Naive B cell (primary cell): ENCODE measurements at regions not wholly inside any gene's neighbourhood (a gene's known extent, or its start where the extent isn't known, plus 50 kb on each side); places are given as distances from the start of the nearest gene placed in this dataset.

Experiments used
- ATAC-seq, 2 donors: fragments of 150-1000 bp; cut with Tn5 transposase; 2 replicates each; pipeline ENCODE4 v1.10.0; 2021; ENCODE audit warnings: low read depth in 2 of 2, mild to moderate bottlenecking in 2 of 2, moderate library complexity in 2 of 2
- DNase-seq: peaks from one replicate; pipeline ENCODE4 v3.0.0; 2022
- H3K27ac Mint-ChIP-seq, 6 donors: one replicate each; pipeline ENCODE4 v1.8.0; 2020 to 2022; ENCODE audit warnings: mild to moderate bottlenecking in 6 of 6, mixed read lengths in 6 of 6, moderate library complexity in 5 of 6, inconsistent platforms in 2 of 6
- H3K27me3 Mint-ChIP-seq, 3 donors: one replicate each; pipeline ENCODE4 v1.8.0; 2021 to 2022; ENCODE audit warnings: mixed read lengths in 3 of 3, mild to moderate bottlenecking in 1 of 3
- H3K36me3 Mint-ChIP-seq, 2 donors: one replicate each; pipeline ENCODE4 v1.8.0; 2020 to 2022; ENCODE audit warnings: mixed read lengths in 2 of 2, inconsistent platforms in 1 of 2, mild to moderate bottlenecking in 1 of 2
- H3K4me1 Mint-ChIP-seq, 3 donors: one replicate each; pipeline ENCODE4 v1.8.0; 2020 to 2022; ENCODE audit warnings: mixed read lengths in 3 of 3, inconsistent platforms in 1 of 3, mild to moderate bottlenecking in 1 of 3, moderate library complexity in 1 of 3
- H3K4me3 Mint-ChIP-seq, 8 donors: one replicate each; pipeline ENCODE4 v1.8.0; 2020 to 2022; ENCODE audit warnings: mild to moderate bottlenecking in 8 of 8, mixed read lengths in 8 of 8, moderate library complexity in 8 of 8, inconsistent platforms in 2 of 8
- H3K9me3 Mint-ChIP-seq, 7 donors: one replicate each; pipeline ENCODE4 v1.8.0; 2020 to 2022; ENCODE audit warnings: mixed read lengths in 7 of 7, mild to moderate bottlenecking in 5 of 7, inconsistent platforms in 2 of 7, moderate library complexity in 1 of 7

GRCh38 chr10:113426181-113426877 lies 126.5 kb upstream of the HABP2 start:
- Mint-ChIP-seq H3K36me3 (no peaks in the 10 kb centered on the region), H3K27ac (no peak overlapping the region), H3K9me3 (peaks cover 0 to 9% (median under 1%) of the 10 kb centered on the region in 7 donors), H3K4me1 (no peaks in the 10 kb centered on the region), H3K4me3 (no peak overlapping the region), H3K27me3 (peaks cover 0 to 10% (median 0%) of the 10 kb centered on the region in 3 donors)
- no peak for ATAC-seq
- no peak for DNase-seq

GRCh38 chr10:113427236-113427735 lies 125.6 kb upstream of the HABP2 start:
- Mint-ChIP-seq H3K27ac (no peak overlapping the region), H3K27me3 (peaks cover 0 to 5% (median 3%) of the 10 kb centered on the region in 3 donors), H3K4me3 (no peak overlapping the region), H3K9me3 (peaks cover 0 to 9% (median 0%) of the 10 kb centered on the region in 7 donors), H3K4me1 (no peaks in the 10 kb centered on the region), H3K36me3 (no peaks in the 10 kb centered on the region)
- ATAC-seq (no peak), DNase-seq (no peak)

DNA sequence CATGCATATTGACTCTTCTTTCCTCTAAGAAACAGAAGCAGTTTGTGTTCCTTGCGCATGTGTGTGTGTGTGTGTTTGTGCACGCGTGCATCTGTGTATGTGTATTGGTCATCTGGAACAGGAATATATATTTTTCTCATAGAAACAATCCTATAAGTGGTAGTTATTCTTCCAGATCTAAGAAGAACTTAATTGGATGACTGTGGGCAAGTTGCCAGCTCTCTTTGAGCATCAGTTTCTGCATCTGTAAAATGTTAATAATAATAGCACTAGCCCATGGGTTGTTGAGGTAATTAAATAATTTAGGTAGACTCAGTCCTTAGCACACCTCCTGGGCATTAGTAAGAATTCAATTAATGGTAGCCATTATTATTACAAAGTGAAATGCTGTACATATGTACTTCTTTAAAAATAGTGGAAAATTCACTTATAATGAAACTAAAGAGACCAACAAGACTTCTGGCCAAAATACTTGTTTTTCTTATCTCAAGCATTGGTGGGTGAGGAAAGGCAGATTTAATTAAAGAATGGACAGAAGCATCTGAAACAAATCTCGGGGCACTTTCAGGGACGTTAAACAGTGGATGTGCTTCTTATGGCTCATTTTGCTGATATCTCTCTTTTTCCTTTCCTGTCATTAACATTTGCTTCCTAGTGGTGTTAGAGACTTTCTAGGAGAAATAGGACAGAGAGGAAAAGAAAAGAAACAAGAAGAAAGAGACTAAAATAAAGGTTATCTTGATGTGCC lies 124.9 kb upstream of the HABP2 start:
- peaks cover 0 to 5% (median 3%) of the 10 kb centered on the region in 3 donors for H3K27me3 Mint-ChIP-seq
- no peak overlapping the region for H3K27ac Mint-ChIP-seq
- no peak for DNase-seq
- ATAC-seq, result no peak
- no peaks in the 10 kb centered on the region for H3K36me3 Mint-ChIP-seq
- H3K4me1 Mint-ChIP-seq, result no peaks in the 10 kb centered on the region
- H3K9me3 Mint-ChIP-seq, result peaks cover 0 to 9% (median 0%) of the 10 kb centered on the region in 7 donors
- H3K4me3 Mint-ChIP-seq, result no peak overlapping the region

GRCh38 chr10:113430634-113431397 lies 122.0 kb upstream of the HABP2 start:
- Mint-ChIP-seq H3K27ac (no peak overlapping the region), H3K36me3 (no peaks in the 10 kb centered on the region), H3K9me3 (peaks cover 0 to 12% (median 2%) of the 10 kb centered on the region in 7 donors), H3K4me1 (no peaks in the 10 kb centered on the region), H3K27me3 (peaks cover 0 to 3% (median 0%) of the 10 kb centered on the region in 3 donors), H3K4me3 (no peak overlapping the region)
- DNase-seq (no peak), ATAC-seq (no peak)

GRCh38 chr10:113431398-113432160 lies 121.3 kb upstream of the HABP2 start:
- no peaks in the 10 kb centered on the region for H3K36me3 Mint-ChIP-seq
- DNase-seq (no peak), ATAC-seq (no peak)
- H3K4me3 Mint-ChIP-seq, result no peak overlapping the region
- peaks cover 0 to 12% (median 2%) of the 10 kb centered on the region in 7 donors for H3K9me3 Mint-ChIP-seq
- no peak overlapping the region for H3K27ac Mint-ChIP-seq
- H3K4me1 Mint-ChIP-seq, result no peaks in the 10 kb centered on the region
- peaks cover 0 to 3% (median 0%) of the 10 kb centered on the region in 3 donors for H3K27me3 Mint-ChIP-seq

- Mint-ChIP-seq H3K9me3 (peaks cover 0 to 12% (median 2%) of the 10 kb centered on the region in 7 donors), H3K4me1 (no peaks in the 10 kb centered on the region), H3K4me3 (no peak overlapping the region), H3K27me3 (peaks cover 0 to 3% (median 0%) of the 10 kb centered on the region in 3 donors), H3K36me3 (no peaks in the 10 kb centered on the region), H3K27ac (no peak overlapping the region)
- DNase-seq, result no peak
- no peak for ATAC-seq
Measured at GRCh38 chr10:113433711-113434110, 119.1 kb upstream of the HABP2 start.

GRCh38 chr10:113434315-113434714 lies 118.5 kb upstream of the HABP2 start:
- no peak for ATAC-seq
- Mint-ChIP-seq H3K4me3 (no peak overlapping the region), H3K27me3 (peaks cover 0 to 3% (median 0%) of the 10 kb centered on the region in 3 donors), H3K4me1 (no peaks in the 10 kb centered on the region), H3K9me3 (peaks cover 0 to 12% (median 2%) of the 10 kb centered on the region in 7 donors), H3K27ac (no peak overlapping the region), H3K36me3 (no peaks in the 10 kb centered on the region)
- DNase-seq, result no peak

DNA sequence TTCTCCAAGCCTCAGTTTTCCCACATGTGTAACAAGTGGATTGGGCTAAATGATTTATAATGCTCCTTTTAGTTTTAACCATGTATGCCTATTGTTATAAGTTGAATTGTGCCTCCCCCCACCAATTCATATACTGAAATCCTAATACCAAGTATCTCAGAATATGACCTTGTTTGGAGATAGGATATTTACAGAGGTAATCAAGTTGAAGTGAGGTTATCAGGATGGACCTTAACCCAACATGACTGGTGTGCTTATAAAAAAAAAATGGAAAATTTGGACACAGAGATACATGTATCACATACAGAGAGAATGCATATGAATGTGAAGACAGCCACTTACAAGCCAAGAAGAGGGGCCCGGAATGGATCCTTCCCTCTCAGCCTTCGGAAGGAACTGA lies 117.9 kb upstream of the HABP2 start:
- Mint-ChIP-seq H3K36me3 (no peaks in the 10 kb centered on the region), H3K9me3 (peaks cover 0 to 12% (median 1%) of the 10 kb centered on the region in 7 donors), H3K4me1 (no peaks in the 10 kb centered on the region), H3K27ac (no peak overlapping the region), H3K4me3 (no peak overlapping the region), H3K27me3 (peaks cover 0 to 5% (median 3%) of the 10 kb centered on the region in 3 donors)
- no peak for ATAC-seq
- DNase-seq, result no peak

DNA sequence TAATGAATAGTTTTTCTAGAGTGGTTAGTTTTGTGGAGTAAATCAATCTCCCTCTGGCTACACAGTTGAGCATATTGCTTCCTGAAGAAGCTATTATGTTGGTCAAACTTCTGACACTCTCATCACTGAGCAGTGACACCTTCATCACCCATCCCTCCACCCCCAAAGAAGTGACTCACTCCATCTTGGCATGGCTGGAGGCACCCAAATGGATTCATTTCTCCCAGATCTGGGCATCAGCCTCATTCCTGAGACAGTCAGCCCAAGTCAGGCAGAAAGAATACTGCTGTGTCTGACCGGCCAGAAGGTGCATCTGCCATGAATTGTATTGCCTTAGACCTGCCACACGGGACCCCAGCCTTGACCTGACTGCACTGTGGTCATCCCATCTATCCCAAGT lies 117.0 kb upstream of the HABP2 start:
- DNase-seq, result no peak
- Mint-ChIP-seq H3K9me3 (peaks cover 0 to 7% (median 0%) of the 10 kb centered on the region in 7 donors), H3K27ac (no peak overlapping the region), H3K4me3 (no peak overlapping the region), H3K36me3 (no peaks in the 10 kb centered on the region), H3K27me3 (peaks cover 0 to 5% (median 3%) of the 10 kb centered on the region in 3 donors), H3K4me1 (no peaks in the 10 kb centered on the region)
- no peak for ATAC-seq

DNA sequence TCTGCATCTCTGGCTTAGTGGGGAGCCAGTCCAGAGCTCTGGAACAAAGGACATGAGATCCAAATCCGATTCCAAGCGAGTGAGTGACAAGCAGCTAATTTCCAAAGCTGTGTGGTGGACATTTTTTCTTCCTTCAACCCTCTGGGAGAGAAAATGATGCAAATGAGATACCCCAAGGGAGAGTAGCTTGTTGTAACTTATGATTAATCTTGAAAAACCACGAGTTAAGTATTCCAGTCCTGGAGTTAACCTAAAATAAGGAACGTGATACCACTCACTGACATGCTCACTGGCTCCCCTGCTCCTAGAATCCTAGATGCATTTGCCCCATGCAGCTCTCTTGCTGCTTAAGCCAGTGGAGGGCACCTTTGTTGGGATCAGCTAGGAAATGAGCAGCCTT lies 116.0 kb upstream of the HABP2 start:
- Mint-ChIP-seq H3K27ac (no peak overlapping the region), H3K36me3 (no peaks in the 10 kb centered on the region), H3K4me1 (no peaks in the 10 kb centered on the region), H3K9me3 (peaks cover 0 to 6% (median 0%) of the 10 kb centered on the region in 7 donors), H3K27me3 (peaks cover 0 to 12% (median 0%) of the 10 kb centered on the region in 3 donors), H3K4me3 (no peak overlapping the region)
- DNase-seq (no peak), ATAC-seq (no peak)

- Mint-ChIP-seq H3K27ac (no peak overlapping the region), H3K4me1 (no peaks in the 10 kb centered on the region), H3K4me3 (no peak overlapping the region), H3K36me3 (no peaks in the 10 kb centered on the region), H3K27me3 (peaks cover 0 to 12% (median 0%) of the 10 kb centered on the region in 3 donors), H3K9me3 (peaks cover 0 to 6% (median 0%) of the 10 kb centered on the region in 7 donors)
- no peak for DNase-seq
- no peak for ATAC-seq
Measured at GRCh38 chr10:113438652-113439051, 114.2 kb upstream of the HABP2 start.

GRCh38 chr10:113441220-113441619 lies 111.6 kb upstream of the HABP2 start:
- Mint-ChIP-seq H3K27ac (no peak overlapping the region), H3K4me3 (no peak overlapping the region), H3K9me3 (no peaks in the 10 kb centered on the region), H3K27me3 (peaks cover 0 to 12% (median 0%) of the 10 kb centered on the region in 3 donors), H3K36me3 (no peaks in the 10 kb centered on the region), H3K4me1 (no peaks in the 10 kb centered on the region)
- DNase-seq (no peak), ATAC-seq (no peak)
